ENCODE measurements at regions not wholly inside any gene's neighbourhood (a gene's known extent, or its start where the extent isn't known, plus 50 kb on each side); places are given as distances from the start of the nearest gene placed in this dataset.

GRCh38 chr1:229070168-229070567 lies 200.7 kb upstream of the RAB4A start:
- DNase-seq, result no peak

- DNase-seq, result no peak
Measured at GRCh38 chr1:229073251-229073650, 197.7 kb upstream of the RAB4A start.

GRCh38 chr1:229075217-229075616 lies 195.7 kb upstream of the RAB4A start:
- DNase-seq, result no peak

- DNase-seq, result no peak
Measured at GRCh38 chr1:229075716-229076115, 195.2 kb upstream of the RAB4A start.

- no peak for DNase-seq
Measured at GRCh38 chr1:229076195-229076594, 194.7 kb upstream of the RAB4A start.

- DNase-seq, result no peak
Measured at GRCh38 chr1:229079016-229079595, 191.8 kb upstream of the RAB4A start.

GRCh38 chr1:229080361-229080760 lies 190.6 kb upstream of the RAB4A start:
- DNase-seq, result no peak

GRCh38 chr1:229085291-229085690 lies 185.6 kb upstream of the RAB4A start:
- no peak for DNase-seq

- DNase-seq, result no peak
Measured at GRCh38 chr1:229086091-229086490, 184.8 kb upstream of the RAB4A start.

GRCh38 chr1:229086686-229087085 lies 184.2 kb upstream of the RAB4A start:
- no peak for DNase-seq

GRCh38 chr1:229087339-229087738 lies 183.6 kb upstream of the RAB4A start:
- DNase-seq, result no peak

- DNase-seq, result no peak
Measured at GRCh38 chr1:229087906-229088305, 183.0 kb upstream of the RAB4A start.

GRCh38 chr1:229088711-229089110 lies 182.2 kb upstream of the RAB4A start:
- DNase-seq, result no peak

GRCh38 chr1:229089586-229090208 lies 181.2 kb upstream of the RAB4A start:
- no peak for DNase-seq

- DNase-seq, result no peak
Measured at GRCh38 chr1:229091721-229092136, 179.2 kb upstream of the RAB4A start.

- no peak for DNase-seq
Measured at GRCh38 chr1:229092377-229093237, 178.3 kb upstream of the RAB4A start.

- DNase-seq, result no peak
Measured at GRCh38 chr1:229093238-229093540, 177.7 kb upstream of the RAB4A start.

- no peak for DNase-seq
Measured at GRCh38 chr1:229093609-229094336, 177.1 kb upstream of the RAB4A start.

GRCh38 chr1:229094476-229095311 lies 176.2 kb upstream of the RAB4A start:
- DNase-seq, result no peak

GRCh38 chr1:229095325-229095724 lies 175.6 kb upstream of the RAB4A start:
- no peak for DNase-seq

- DNase-seq, result no peak
Measured at GRCh38 chr1:229097356-229097755, 173.6 kb upstream of the RAB4A start.

- DNase-seq, result no peak
Measured at GRCh38 chr1:229098361-229098760, 172.6 kb upstream of the RAB4A start.
